ENCODE measurements at regions not wholly inside any gene's neighbourhood (a gene's known extent, or its start where the extent isn't known, plus 50 kb on each side); places are given as distances from the start of the nearest gene placed in this dataset.

- in situ Hi-C loops (cut with HindIII; ENCODE audit: low sequenced_read_pairs) = no loop called here
These were observed 407.9 kb upstream of the TNP1 start for GRCh38 chr2:217267758-217268157.

DNA sequence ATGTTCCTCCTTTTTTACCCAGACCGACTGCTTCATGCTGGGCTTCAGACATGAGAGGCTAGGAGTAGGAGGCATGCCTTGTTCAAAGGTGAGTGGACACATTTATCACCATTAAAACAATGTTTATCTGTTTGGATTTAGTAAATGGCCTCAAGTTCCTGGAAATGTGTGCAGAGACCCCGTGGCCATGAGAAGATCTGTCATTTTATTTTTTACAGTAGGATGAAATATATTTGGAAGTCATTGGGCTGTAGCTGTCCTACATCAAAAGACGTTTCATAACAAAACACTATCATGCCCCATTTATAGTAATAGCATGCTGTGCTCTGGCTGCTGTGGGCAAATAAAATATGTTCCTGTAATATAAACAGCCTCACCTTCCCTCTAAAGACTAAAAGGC lies 403.9 kb upstream of the TNP1 start:
- in situ Hi-C loops (cut with HindIII; ENCODE audit: low sequenced_read_pairs) = no loop called here

DNA sequence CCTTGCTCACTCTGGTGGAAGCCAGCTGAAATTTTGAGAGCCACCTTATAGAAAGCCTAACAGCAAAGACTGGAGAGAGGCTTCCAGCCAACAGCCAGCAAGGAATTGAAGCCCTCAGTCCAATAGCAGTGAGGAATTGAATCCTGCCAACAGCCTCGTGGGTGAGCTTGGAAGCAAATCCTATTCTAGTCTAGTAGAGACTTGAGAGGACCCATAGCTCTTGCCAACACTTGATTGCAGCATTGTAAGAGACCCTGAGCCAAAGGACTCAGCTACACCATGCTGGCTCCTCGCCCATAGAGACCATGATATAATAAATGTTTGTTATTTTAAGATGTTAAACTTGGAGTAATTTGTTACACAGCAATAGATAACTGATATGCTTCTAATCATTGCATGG lies 403.0 kb upstream of the TNP1 start:
- in situ Hi-C loops (cut with HindIII; ENCODE audit: low sequenced_read_pairs) = no loop called here

- in situ Hi-C loops (cut with HindIII; ENCODE audit: low sequenced_read_pairs) = no loop called here
These were observed 401.6 kb upstream of the TNP1 start for GRCh38 chr2:217261452-217261851.

DNA sequence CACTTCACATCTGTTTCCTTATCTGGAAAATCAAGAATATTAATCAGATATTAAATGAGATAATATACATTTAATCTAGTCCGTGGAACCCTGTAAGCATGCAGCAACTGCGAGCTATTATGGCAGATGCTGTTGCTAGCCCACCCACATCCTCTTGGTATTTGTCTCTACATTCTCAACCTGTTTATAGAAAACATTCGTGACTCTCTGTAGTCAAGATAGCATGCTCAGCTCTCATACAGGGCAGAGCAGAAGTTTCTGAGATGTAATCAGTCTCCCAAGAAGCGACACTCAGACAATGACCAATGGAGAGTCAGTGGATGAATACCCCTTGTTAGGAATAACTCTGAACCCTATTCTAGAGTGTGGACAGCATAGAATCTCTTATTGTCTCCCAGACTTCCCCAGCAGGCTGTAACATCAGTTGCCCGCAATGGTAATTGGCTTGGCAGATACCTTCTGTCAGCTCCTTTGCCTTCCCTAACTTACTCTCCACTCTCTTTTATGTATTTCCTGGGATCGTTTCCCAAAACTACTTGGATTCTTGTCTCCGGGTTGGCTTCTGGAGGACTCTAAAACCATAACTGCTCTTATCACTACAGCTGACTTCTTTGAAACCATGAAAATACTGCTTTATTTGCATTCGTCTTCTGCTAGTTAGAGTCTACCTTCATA lies 400.7 kb upstream of the TNP1 start:
- in situ Hi-C loops (cut with HindIII; ENCODE audit: low sequenced_read_pairs) = no loop called here

DNA sequence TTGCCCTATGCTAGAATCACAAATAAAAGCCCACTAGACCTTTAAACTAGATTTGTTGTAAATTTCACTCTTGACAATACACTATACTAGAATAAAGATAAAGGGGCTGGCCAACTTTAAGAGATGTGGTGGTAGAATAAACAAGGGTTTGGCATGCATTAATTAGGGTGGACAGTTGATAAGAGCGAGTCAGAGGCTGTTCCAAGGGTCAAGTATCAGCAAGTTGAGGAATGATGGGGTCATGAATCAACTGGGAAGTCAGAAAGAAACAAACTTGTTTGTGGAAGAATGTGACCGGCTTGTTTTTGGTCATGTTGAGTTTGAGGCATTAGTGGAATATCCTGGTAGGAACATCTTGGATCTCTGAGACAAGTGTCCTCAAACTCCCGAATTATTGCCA lies 398.3 kb upstream of the TNP1 start:
- in situ Hi-C loops (cut with HindIII; ENCODE audit: low sequenced_read_pairs) = no loop called here

GRCh38 chr2:217256251-217256650 lies 396.4 kb upstream of the TNP1 start:
- in situ Hi-C loops (cut with HindIII; ENCODE audit: low sequenced_read_pairs) = no loop called here

DNA sequence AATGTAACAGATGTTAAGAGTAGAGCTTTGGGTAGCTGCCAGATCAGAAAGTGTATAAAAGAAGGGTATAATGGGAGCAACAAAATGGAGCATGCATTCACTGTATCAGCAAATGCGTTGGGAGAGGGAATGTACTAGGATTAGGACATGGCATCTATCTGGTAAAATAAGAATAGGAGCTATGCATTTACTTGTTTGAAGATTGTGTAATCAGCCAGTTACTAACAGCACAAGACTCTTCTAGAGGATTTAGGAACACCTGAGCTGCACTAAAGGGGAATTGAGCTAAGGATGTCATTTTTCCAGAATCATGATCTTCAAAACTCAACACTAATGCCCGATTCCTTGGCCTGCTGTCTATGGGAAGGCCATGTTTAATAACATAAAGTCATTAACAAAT lies 394.2 kb upstream of the TNP1 start:
- in situ Hi-C loops (cut with HindIII; ENCODE audit: low sequenced_read_pairs) = no loop called here

DNA sequence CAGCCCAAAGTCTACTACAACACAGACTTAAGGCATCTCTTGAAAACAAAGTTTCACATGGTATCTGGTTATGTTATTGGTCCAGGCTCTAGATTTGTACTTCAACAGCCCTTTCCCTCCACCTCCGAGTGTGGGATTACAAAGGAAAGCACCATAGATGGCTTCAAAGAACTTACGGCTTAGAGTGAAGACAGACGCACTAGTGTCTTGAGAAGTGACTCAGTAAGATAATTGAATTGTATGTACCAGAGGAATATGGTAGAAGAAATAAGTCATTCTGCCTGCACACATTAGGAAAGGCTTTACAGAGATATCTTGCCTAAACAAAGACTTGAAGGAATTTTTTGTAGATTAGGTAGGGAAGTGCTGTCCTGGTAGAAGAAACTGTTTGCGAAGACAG lies 392.3 kb upstream of the TNP1 start:
- in situ Hi-C loops (cut with HindIII; ENCODE audit: low sequenced_read_pairs) = no loop called here

DNA sequence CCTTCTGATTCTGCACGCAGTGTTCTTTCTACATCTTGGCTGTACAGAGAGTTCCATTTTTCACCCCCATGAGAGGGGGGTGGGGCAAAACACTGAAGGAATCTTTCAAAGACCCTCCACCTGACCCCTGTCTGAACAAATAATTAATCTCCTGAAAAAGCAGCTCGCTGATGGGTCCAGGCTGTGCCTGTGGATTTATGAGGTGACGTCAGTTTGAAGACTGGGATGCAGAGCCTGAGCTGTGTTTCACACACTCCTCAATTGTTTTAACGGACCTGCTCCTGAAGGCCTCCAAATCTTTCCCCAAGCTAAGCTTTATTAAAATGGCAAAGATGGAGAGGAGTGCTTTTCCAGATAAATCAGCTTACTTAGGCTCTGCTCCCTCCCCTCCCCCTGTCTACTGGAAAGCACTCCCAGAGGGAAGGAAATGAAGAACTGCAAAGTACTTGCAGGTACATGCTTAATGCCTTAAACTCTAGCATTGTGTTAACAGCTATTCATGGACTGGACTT lies 390.2 kb upstream of the TNP1 start:
- in situ Hi-C loops (cut with HindIII; ENCODE audit: low sequenced_read_pairs) = no loop called here

- in situ Hi-C loops (cut with HindIII; ENCODE audit: low sequenced_read_pairs) = no loop called here
These were observed 389.5 kb upstream of the TNP1 start for GRCh38 chr2:217249121-217250012.

GRCh38 chr2:217248312-217248935 lies 388.6 kb upstream of the TNP1 start:
- in situ Hi-C loops (cut with HindIII; ENCODE audit: low sequenced_read_pairs) = no loop called here

- in situ Hi-C loops (cut with HindIII; ENCODE audit: low sequenced_read_pairs) = no loop called here
These were observed 387.6 kb upstream of the TNP1 start for GRCh38 chr2:217247476-217247875.

GRCh38 chr2:217246108-217246507 lies 386.2 kb upstream of the TNP1 start:
- in situ Hi-C loops (cut with HindIII; ENCODE audit: low sequenced_read_pairs) = no loop called here

- in situ Hi-C loops (cut with HindIII; ENCODE audit: low sequenced_read_pairs) = no loop called here
These were observed 385.0 kb upstream of the TNP1 start for GRCh38 chr2:217244815-217245214.

- in situ Hi-C loops (cut with HindIII; ENCODE audit: low sequenced_read_pairs) = no loop called here
These were observed 383.1 kb upstream of the TNP1 start for GRCh38 chr2:217242947-217243346.

DNA sequence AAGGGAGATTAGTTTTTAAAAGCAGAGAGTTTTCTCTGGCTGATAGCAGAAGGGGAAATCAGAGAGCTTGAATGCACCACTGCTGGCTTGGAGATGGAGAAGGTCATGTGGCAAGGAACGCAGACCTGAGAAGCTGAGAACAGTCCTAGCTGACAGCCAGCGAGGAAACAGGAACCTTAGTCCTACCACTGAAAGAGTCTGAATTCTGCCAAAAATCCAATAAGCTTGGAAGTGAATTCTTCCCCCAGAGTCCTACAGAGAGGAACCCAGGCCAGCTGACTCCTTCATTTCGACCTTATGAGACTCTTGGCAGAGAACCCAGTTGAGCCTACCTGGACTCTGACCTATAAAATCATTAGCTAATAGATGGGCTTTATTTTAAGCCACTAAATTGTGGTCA lies 371.9 kb upstream of the TNP1 start:
- in situ Hi-C loops (cut with HindIII; ENCODE audit: low sequenced_read_pairs) = no loop called here

DNA sequence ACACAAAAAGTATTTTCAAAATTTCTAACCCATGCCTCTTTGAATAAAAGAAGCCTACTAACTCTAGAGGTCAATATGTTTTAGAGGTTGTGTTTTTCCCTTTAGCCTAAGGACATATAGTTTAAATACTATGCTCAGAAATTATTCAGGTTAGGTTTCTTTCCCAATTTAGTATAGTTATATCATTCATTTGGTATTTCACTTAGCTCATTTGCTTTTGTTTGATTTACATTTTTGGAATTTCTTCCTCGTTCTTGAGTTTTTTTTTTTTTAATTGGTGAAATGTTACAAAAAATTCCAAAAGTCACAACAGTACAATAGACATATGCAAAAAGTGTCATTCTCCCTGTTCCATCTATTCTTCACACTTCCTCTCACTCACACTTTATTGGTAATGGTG lies 371.3 kb upstream of the TNP1 start:
- in situ Hi-C loops (cut with HindIII; ENCODE audit: low sequenced_read_pairs) = no loop called here

DNA sequence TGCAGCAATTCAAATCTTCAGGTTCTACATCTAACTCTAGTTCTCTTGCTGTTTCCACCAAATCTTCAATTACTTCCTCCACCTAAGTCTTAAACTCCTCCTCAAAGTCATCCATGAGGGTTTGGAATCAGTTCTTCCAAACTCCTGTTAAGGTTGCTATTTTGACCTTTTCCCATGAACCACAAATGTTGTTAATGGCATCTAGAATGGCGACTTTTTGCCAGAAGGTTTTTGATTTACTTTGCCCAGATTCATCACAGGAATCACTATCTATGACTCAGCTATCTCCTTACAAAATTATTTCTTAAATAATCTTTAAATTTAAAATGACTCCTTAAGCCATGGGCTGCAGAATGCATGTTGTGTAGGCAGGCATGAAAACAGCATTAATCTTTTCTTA lies 368.9 kb upstream of the TNP1 start:
- in situ Hi-C loops (cut with HindIII; ENCODE audit: low sequenced_read_pairs) = no loop called here

- in situ Hi-C loops (cut with HindIII; ENCODE audit: low sequenced_read_pairs) = no loop called here
These were observed 367.9 kb upstream of the TNP1 start for GRCh38 chr2:217227794-217228193.

GRCh38 chr2:217225596-217225995 lies 365.7 kb upstream of the TNP1 start:
- in situ Hi-C loops (cut with HindIII; ENCODE audit: low sequenced_read_pairs) = no loop called here

All from DLD1 (cell line).